Psoas muscle (tissue), 7 donors: ENCODE measurements at regions not wholly inside any gene's neighbourhood (a gene's known extent, or its start where the extent isn't known, plus 50 kb on each side); places are given as distances from the start of the nearest gene placed in this dataset.

ENCODE experiments used
- ATAC-seq, 4 donors: fragments of 200-7000 bp; cut with Tn5 transposase; one replicate each; pipeline ENCODE4 v1.9.1; 2020; ENCODE audit warnings: moderate library complexity in 3 of 4, mild to moderate bottlenecking in 2 of 4
- DNase-seq, 2 donors: peaks; one replicate each; pipeline ENCODE4 v3.0.0-alpha.2; 2020
- H3K27ac ChIP-seq: fragments of 200-600 bp; one replicate; pipeline ENCODE4 v1.8.0; 2022
- H3K27me3 ChIP-seq, 3 donors: fragments of 200-600 bp in 1 of 3; one replicate each; pipeline versions ENCODE4 v1.6.1 to v1.8.0; 2013 to 2022; ENCODE audit warnings: low read length in 2 of 3, mild to moderate bottlenecking in 2 of 3, moderate library complexity in 1 of 3; ENCODE audit not compliant: insufficient read depth in 3 of 3
- H3K36me3 ChIP-seq, 2 donors: fragments of 200-600 bp in 1 of 2; one replicate each; pipeline versions ENCODE4 v1.6.1 to v1.8.0; 2013 to 2022; ENCODE audit warnings: low read depth in 1 of 2, mild to moderate bottlenecking in 1 of 2, moderate library complexity in 1 of 2; ENCODE audit not compliant: insufficient read depth in 1 of 2
- H3K4me1 ChIP-seq: fragments of 200-600 bp; one replicate; pipeline ENCODE4 v1.8.0; 2022
- H3K4me3 ChIP-seq: fragments of 200-600 bp; one replicate; pipeline ENCODE4 v1.8.0; 2022; ENCODE audit warnings: mild to moderate bottlenecking
- H3K9me3 ChIP-seq: fragments of 200-600 bp; one replicate; pipeline ENCODE4 v1.8.0; 2022
- WGBS, 3 donors: extraction: QIAGEN DNeasy Blood & Tissue Kit; methylation state at CpG; one replicate each; pipeline versions ENCODE4 v1.1.6 to v1.1.7; 2013; 5-methylcytosine and 5-hydroxymethylcytosine counted together
- intact Hi-C, 2 donors: fragments of 100-400 bp; cut with DNase I; formaldehyde crosslinking; loops; one replicate each; pipeline versions ENCODE4 v1.11.0 to v1.14.2; 2022
- TF ChIP-seq, protein P1 (sequence below): fragments of 200-600 bp; IDR thresholded peaks from one replicate; pipeline ENCODE4 v1.8.0; 2022; ENCODE audit warnings: antibody characterized with exemption
- donor health status: healthy with polysubstance abuse.
- donor health status: DM: no; HTN: no; CAD: no; lungs with moderate emphysema.
- donor health status: Bipolar disorder and iron deficiency.
- donor health status: healthy.
- donor health status: DM: yes; HTN: yes; CAD: no.
- donor health status: DM: no; HTN: no; CAD: no.
- donor health status: DM: yes; HTN: yes; CAD: no.

DNA sequence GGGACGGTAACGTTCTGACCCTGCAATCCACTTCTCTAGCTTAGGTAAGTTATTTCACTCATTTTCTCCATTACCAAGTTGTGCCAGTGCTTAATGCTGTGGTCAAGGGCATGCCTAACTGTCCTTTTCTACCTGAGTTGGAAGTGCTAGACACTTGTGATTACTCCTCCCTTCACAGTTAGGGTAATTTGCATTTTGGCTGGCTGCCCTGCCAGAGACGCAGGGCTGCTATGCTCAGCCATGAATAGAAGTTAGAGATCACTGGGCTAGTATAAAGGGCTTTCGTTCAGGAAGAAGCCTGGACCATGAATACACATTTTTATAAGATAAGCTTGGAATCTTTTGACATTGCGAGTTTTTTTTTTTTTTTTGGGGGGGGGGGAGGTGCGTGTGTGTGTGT, 633.2 kb upstream of the NEGR1 start:
- WGBS, 3 donors: 47 to 58% (median 51%) methylated on average over 5 to 6 of the region's 6 CpGs
- intact Hi-C loops: no loop called here
- no peak overlapping the region for H3K27ac ChIP-seq
- ATAC-seq (no peak), DNase-seq (no peak)
- no peak overlapping the region for H3K4me3 ChIP-seq
- TF ChIP-seq, protein P1, sequence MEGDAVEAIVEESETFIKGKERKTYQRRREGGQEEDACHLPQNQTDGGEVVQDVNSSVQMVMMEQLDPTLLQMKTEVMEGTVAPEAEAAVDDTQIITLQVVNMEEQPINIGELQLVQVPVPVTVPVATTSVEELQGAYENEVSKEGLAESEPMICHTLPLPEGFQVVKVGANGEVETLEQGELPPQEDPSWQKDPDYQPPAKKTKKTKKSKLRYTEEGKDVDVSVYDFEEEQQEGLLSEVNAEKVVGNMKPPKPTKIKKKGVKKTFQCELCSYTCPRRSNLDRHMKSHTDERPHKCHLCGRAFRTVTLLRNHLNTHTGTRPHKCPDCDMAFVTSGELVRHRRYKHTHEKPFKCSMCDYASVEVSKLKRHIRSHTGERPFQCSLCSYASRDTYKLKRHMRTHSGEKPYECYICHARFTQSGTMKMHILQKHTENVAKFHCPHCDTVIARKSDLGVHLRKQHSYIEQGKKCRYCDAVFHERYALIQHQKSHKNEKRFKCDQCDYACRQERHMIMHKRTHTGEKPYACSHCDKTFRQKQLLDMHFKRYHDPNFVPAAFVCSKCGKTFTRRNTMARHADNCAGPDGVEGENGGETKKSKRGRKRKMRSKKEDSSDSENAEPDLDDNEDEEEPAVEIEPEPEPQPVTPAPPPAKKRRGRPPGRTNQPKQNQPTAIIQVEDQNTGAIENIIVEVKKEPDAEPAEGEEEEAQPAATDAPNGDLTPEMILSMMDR: no peak
- no peaks in the 10 kb centered on the region for H3K27me3 ChIP-seq
- H3K36me3 ChIP-seq: no peaks in the 10 kb centered on the region
- H3K9me3 ChIP-seq: no peaks in the 10 kb centered on the region
- H3K4me1 ChIP-seq: no peaks in the 10 kb centered on the region

DNA sequence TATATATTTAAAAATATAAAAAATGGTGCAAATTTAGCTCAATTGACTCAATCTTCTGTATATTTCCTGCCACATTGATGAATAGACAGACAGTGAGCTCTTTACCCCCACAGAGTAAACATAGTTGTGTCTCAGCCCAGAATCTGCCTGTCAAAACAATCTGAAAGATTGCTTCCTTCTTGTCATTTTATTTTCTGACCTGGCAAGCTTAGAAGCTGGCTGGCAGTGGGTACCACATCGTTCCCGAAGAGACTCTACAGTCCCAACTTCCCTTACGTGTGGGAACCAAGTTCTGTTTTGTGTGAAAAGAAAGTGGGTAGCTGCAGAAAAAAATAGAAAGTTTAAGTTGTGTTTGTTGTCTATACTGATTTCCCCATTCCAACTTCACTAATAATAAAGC, 629.3 kb upstream of the NEGR1 start:
- ATAC-seq (no peak), DNase-seq (no peak)
- intact Hi-C loops: no loop called here
- no peak overlapping the region for H3K4me3 ChIP-seq
- TF ChIP-seq, protein P1: no peak
- H3K4me1 ChIP-seq: no peaks in the 10 kb centered on the region
- H3K27ac ChIP-seq: no peak overlapping the region
- no peaks in the 10 kb centered on the region for H3K9me3 ChIP-seq
- H3K36me3 ChIP-seq: no peaks in the 10 kb centered on the region
- no peaks in the 10 kb centered on the region for H3K27me3 ChIP-seq
- WGBS, 3 donors: 74 to 79% (median 75%) methylated on average over 3 of the region's 3 CpGs

- H3K4me1 ChIP-seq: no peaks in the 10 kb centered on the region
- H3K4me3 ChIP-seq: no peak overlapping the region
- no peaks in the 10 kb centered on the region for H3K27me3 ChIP-seq
- TF ChIP-seq, protein P1: no peak
- DNase-seq: no peak
- ATAC-seq: no peak
- intact Hi-C loops: no loop called here
- H3K36me3 ChIP-seq: no peaks in the 10 kb centered on the region
- no peak overlapping the region for H3K27ac ChIP-seq
- H3K9me3 ChIP-seq: no peaks in the 10 kb centered on the region
Observed at GRCh38 chr1:72896256-72896655, 613.9 kb upstream of the NEGR1 start.

DNA sequence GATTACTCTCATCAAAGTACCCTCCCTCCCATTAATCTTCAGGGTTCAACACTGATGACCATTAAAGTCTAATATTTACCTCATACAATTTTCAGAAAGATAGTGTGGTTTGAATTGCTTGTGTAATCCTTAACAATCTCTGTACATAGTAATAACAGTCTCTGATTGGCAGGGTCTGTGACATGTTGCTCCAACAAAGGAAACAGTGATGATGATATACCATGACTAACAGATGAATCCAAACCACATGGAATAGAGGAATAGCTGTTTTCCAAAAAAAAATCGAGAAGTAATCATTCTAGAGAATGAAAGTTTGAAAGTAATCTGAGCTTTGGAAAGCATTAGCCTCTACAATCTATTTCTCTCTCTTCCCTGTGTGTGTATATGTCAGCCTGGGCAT, 610.1 kb upstream of the NEGR1 start:
- WGBS, 3 donors: 25 to 53% (median 41%) methylated on average over 1 of the region's 1 CpG
- H3K4me3 ChIP-seq: no peak overlapping the region
- TF ChIP-seq, protein P1: no peak
- no peaks in the 10 kb centered on the region for H3K27me3 ChIP-seq
- no peak for ATAC-seq
- H3K36me3 ChIP-seq: no peaks in the 10 kb centered on the region
- intact Hi-C loops: no loop called here
- no peak overlapping the region for H3K27ac ChIP-seq
- H3K4me1 ChIP-seq: no peaks in the 10 kb centered on the region
- no peaks in the 10 kb centered on the region for H3K9me3 ChIP-seq
- no peak for DNase-seq

- H3K27me3 ChIP-seq: no peaks in the 10 kb centered on the region
- DNase-seq: no peak
- H3K9me3 ChIP-seq: no peaks in the 10 kb centered on the region
- no peaks in the 10 kb centered on the region for H3K4me1 ChIP-seq
- H3K4me3 ChIP-seq: no peak overlapping the region
- no peak overlapping the region for H3K27ac ChIP-seq
- 81 to 88% (median 86%) methylated on average over 6 of the region's 6 CpGs for WGBS, 3 donors
- no peak for ATAC-seq
- TF ChIP-seq, protein P1: no peak
- intact Hi-C loops: no loop called here
- no peaks in the 10 kb centered on the region for H3K36me3 ChIP-seq
Observed at GRCh38 chr1:72891976-72892375, 609.6 kb upstream of the NEGR1 start.
